Right lobe of liver (tissue), 4 donors: ENCODE measurements at regions not wholly inside any gene's neighbourhood (a gene's known extent, or its start where the extent isn't known, plus 50 kb on each side); places are given as distances from the start of the nearest gene placed in this dataset.

Experiments
- CTCF ChIP-seq, 4 donors: fragments of 200-600 bp in 3 of 4; fragments of 450-650 bp in 1 of 4; IDR thresholded peaks; one replicate each; pipeline versions ENCODE4 v1.5.1 to v1.8.0; 2016 to 2022; ENCODE audit warnings: antibody characterized with exemption in 4 of 4, mild to moderate bottlenecking in 2 of 4
- POLR2A ChIP-seq: fragments of 450-650 bp; IDR thresholded peaks from one replicate; pipeline ENCODE4 v1.6.1; 2017; ENCODE audit warnings: antibody characterized with exemption, mild to moderate bottlenecking
- donor health status: DM: no; HTN: no; CAD: no.
- donor health status: DM: no; HTN: no; CAD: no.
- donor health status: DM: no; HTN: yes; CAD: no.

DNA sequence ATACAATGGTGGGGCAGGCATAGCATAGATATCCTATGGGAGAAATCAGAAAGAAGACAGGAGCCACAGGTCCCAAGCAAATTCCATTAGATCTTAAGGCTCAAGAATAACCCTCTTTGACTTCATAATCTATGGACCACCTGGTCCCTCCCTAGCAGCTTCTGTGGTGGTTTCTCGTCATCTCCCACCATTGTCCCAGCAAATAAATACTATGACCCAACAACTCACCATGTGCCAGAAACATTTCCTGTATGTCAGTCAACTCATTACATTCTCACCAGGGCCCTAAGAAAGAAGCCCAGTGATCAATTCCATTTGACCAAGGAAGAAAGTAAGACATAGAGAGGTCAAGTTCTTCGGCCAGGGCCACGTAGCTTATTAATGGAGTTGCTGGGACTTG, 646.2 kb downstream of the VRK1 start:
- TF ChIP-seq CTCF (IDR thresholded peaks at IDR 0.05) (no peak), POLR2A (no peak)
